GM12878 (cell line): ENCODE measurements at regions not wholly inside any gene's neighbourhood (a gene's known extent, or its start where the extent isn't known, plus 50 kb on each side); places are given as distances from the start of the nearest gene placed in this dataset.

Experiments
- ATAC-seq: fragments of 200-7000 bp; cut with Tn5 transposase; 3 replicates; pipeline ENCODE4 v1.9.1; 2020; ENCODE audit warnings: mild to moderate bottlenecking, moderate library complexity
- BruUV-seq: library from RNA; stranded (reverse); fragments of 400-500 nt; replicated peaks from 2 replicates; lab custom pipeline; 2021; lab: Mats Ljungman, UMichigan
- CTCF ChIA-PET: fragments of 300-600 bp; sonication (Branson Sonifier 250); formaldehyde crosslinking; extraction: SDS; loops from one replicate; lab custom pipeline; 2021; ENCODE audit warnings: inconsistent platforms; lab: Yijun Ruan, JAX
- POLR2A ChIA-PET: fragments of 350-600 bp; formaldehyde crosslinking; extraction: SDS; loops from one replicate; lab custom pipeline; 2021; ENCODE audit warnings: inconsistent platforms; lab: Charles Lee
- RAD21 ChIA-PET: fragments of 300-600 bp; sonication (Branson Sonifier 250); formaldehyde crosslinking; loops from one replicate; lab custom pipeline; 2023; ENCODE audit warnings: antibody characterized with exemption; ENCODE audit not compliant: unreplicated experiment; lab: Charles Lee
- SMC1A ChIA-PET: fragments of 300-600 bp; sonication (Branson Sonifier 250); formaldehyde crosslinking; loops from one replicate; lab custom pipeline; 2023; ENCODE audit not compliant: unreplicated experiment, uncharacterized antibody; lab: Charles Lee
- DNase-seq: peaks from one replicate; pipeline ENCODE4 v3.0.0-alpha.2; 2011; ENCODE audit warnings: low read depth, low spot score
- FAIRE-seq: peaks from 3 replicates; lab custom pipeline; 2011; peaks lifted over from hg19 to GRCh38; lab: Jason Lieb, UNC
- H2AFZ ChIP-seq: 2 replicates; pipeline ENCODE4 v1.6.0; 2011; ENCODE audit warnings: low read depth, low read length, control low read depth; ENCODE audit not compliant: control insufficient read depth
- H3K27ac ChIP-seq: 2 replicates; pipeline ENCODE4 v1.5.1; 2011; ENCODE audit warnings: control low read depth; ENCODE audit not compliant: control insufficient read depth, insufficient read depth
- H3K27me3 ChIP-seq, 2 experiments: replicated peaks in 1 of 2; 2 replicates each; pipeline versions ENCODE4 v1.6.0 to v1.6.1; 2011; ENCODE audit warnings: low read length in 1 of 2; ENCODE audit not compliant: control insufficient read depth in 2 of 2, insufficient read depth in 2 of 2
- H3K36me3 ChIP-seq, 2 experiments: 2 replicates each; pipeline ENCODE4 v1.5.1; 2011; ENCODE audit warnings: low read length in 1 of 2; ENCODE audit not compliant: control insufficient read depth in 2 of 2, insufficient read depth in 2 of 2
- H3K4me1 ChIP-seq: 2 replicates; pipeline ENCODE4 v1.6.1; 2011; ENCODE audit warnings: mild to moderate bottlenecking, low read length, moderate library complexity, mixed read lengths; ENCODE audit not compliant: control insufficient read depth, insufficient read depth
- H3K4me2 ChIP-seq: 2 replicates; pipeline ENCODE4 v1.6.0; 2011; ENCODE audit warnings: control low read depth; ENCODE audit not compliant: control insufficient read depth, insufficient read depth
- H3K4me3 ChIP-seq: fragments of 200-600 bp; sonication (generic); 2 replicates; pipeline ENCODE4 v1.5.1; 2016
- H3K79me2 ChIP-seq: 2 replicates; pipeline ENCODE4 v1.6.0; 2011; ENCODE audit warnings: low read length; ENCODE audit not compliant: control insufficient read depth, insufficient read depth
- H3K9ac ChIP-seq: 2 replicates; pipeline ENCODE4 v1.8.0; 2011; ENCODE audit warnings: low read length, control low read depth, mixed read lengths; ENCODE audit not compliant: control insufficient read depth, insufficient read depth
- H3K9me3 ChIP-seq: replicated peaks from 3 replicates; pipeline ENCODE4 v1.5.1; 2011; ENCODE audit warnings: mild to moderate bottlenecking, low read length; ENCODE audit not compliant: control insufficient read depth, insufficient read depth
- H4K20me1 ChIP-seq: 2 replicates; pipeline ENCODE4 v1.6.0; 2011; ENCODE audit not compliant: control insufficient read depth, insufficient read depth
- ESRRA ChIP-seq: IDR thresholded peaks from 2 replicates; pipeline ENCODE4 v1.6.1; 2012; ENCODE audit warnings: mild to moderate bottlenecking, low read length, improper control_type of control experiment
- GATAD2B ChIP-seq: fragments of 450-650 bp; conservative IDR thresholded peaks from 2 replicates; pipeline ENCODE4 v1.6.1; 2017; ENCODE audit warnings: low read depth, mild to moderate bottlenecking, moderate library complexity
- SREBF1 ChIP-seq: IDR thresholded peaks from 2 replicates; pipeline ENCODE4 v1.6.1; 2012; ENCODE audit warnings: mild to moderate bottlenecking, low read length
- TCF12 ChIP-seq: IDR thresholded peaks from 2 replicates; pipeline ENCODE4 v1.6.1; 2011; ENCODE audit warnings: low read depth, mild to moderate bottlenecking, low read length
- ZNF274 ChIP-seq: IDR thresholded peaks from one replicate; pipeline ENCODE4 v1.8.0; 2011; ENCODE audit not compliant: insufficient read length, insufficient read depth
- ZZZ3 ChIP-seq: IDR thresholded peaks from 2 replicates; pipeline ENCODE4 v1.6.1; 2011; ENCODE audit warnings: low read depth; ENCODE audit not compliant: control insufficient read depth, insufficient read length
- WGBS: methylation state at CpG from one replicate; pipeline ENCODE4 v1.1.6; 2016; ENCODE audit warnings: low lambda C conversion rate; ENCODE audit not compliant: insufficient replicate concordance, insufficient coverage; ENCODE audit errors: missing lambda C conversion rate; 5-methylcytosine and 5-hydroxymethylcytosine counted together
- in situ Hi-C: fragments of 300-500 bp; cut with MboI; formaldehyde crosslinking; loops from 9 replicates; pipeline ENCODE4 v1.14.3; 2018; ENCODE audit warnings: mixed read lengths
- intact Hi-C: fragments of 100-400 bp; cut with micrococcal nuclease; formaldehyde crosslinking; loops from one replicate; pipeline ENCODE4 v1.14.2; 2022; ENCODE audit not compliant: unreplicated experiment
- TF ChIP-seq, protein P1 (sequence below): IDR thresholded peaks from 2 replicates; pipeline ENCODE4 v1.6.1; 2012; ENCODE audit warnings: mild to moderate bottlenecking, low read depth, low read length
- TF ChIP-seq, protein P2 (sequence below): IDR thresholded peaks from 2 replicates; pipeline ENCODE4 v1.6.1; 2012; ENCODE audit warnings: low read depth, low read length, improper control_type of control experiment
- TF ChIP-seq, protein P3 (sequence below): fragments of 450-650 bp; IDR thresholded peaks from 2 replicates; pipeline ENCODE4 v1.6.1; 2014; ENCODE audit warnings: mild to moderate bottlenecking

DNA sequence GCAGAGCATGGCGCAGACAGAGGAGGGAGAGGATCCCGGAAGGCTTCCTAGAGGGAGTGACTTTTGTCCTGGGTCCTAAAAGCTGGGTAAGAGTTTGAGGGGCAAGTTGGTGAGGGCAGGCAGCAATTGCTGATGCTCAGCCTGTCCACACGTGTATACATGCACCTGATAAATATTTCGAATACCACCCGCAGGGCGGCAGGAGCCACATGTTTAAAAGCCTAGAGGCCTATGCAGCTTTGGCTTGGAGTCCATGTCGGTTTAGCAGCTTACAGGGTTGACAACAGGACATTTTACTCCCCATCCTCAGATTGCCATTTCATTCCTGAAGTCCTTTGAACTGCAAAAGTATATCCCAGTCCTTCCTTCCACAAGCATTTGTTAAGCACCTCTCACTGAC lies 99.1 kb downstream of the KATNIP start:
- ChIA-PET CTCF (no interaction called here), SMC1A (no interaction called here), POLR2A (no interaction called here), RAD21 (no interaction called here)
- Histone ChIP-seq H3K9ac (no peak overlapping the region), H3K4me1 (no peaks in the 10 kb centered on the region), H2AFZ (no peak overlapping the region), H3K27ac (no peak overlapping the region), H3K79me2 (no peaks in the 10 kb centered on the region), H3K4me3 (no peak overlapping the region), H3K27me3 (no peaks in the 10 kb centered on the region), H3K36me3 (no peaks in the 10 kb centered on the region), H4K20me1 (no peaks in the 10 kb centered on the region), H3K4me2 (no peak overlapping the region), H3K9me3 (no peaks in the 10 kb centered on the region)
- BruUV-seq, result no TSS peak
- TF ChIP-seq, protein P1, sequence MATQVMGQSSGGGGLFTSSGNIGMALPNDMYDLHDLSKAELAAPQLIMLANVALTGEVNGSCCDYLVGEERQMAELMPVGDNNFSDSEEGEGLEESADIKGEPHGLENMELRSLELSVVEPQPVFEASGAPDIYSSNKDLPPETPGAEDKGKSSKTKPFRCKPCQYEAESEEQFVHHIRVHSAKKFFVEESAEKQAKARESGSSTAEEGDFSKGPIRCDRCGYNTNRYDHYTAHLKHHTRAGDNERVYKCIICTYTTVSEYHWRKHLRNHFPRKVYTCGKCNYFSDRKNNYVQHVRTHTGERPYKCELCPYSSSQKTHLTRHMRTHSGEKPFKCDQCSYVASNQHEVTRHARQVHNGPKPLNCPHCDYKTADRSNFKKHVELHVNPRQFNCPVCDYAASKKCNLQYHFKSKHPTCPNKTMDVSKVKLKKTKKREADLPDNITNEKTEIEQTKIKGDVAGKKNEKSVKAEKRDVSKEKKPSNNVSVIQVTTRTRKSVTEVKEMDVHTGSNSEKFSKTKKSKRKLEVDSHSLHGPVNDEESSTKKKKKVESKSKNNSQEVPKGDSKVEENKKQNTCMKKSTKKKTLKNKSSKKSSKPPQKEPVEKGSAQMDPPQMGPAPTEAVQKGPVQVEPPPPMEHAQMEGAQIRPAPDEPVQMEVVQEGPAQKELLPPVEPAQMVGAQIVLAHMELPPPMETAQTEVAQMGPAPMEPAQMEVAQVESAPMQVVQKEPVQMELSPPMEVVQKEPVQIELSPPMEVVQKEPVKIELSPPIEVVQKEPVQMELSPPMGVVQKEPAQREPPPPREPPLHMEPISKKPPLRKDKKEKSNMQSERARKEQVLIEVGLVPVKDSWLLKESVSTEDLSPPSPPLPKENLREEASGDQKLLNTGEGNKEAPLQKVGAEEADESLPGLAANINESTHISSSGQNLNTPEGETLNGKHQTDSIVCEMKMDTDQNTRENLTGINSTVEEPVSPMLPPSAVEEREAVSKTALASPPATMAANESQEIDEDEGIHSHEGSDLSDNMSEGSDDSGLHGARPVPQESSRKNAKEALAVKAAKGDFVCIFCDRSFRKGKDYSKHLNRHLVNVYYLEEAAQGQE, result no peak
- intact Hi-C loops, result no loop called here
- 96% methylated on average over 7 of the region's 7 CpGs for WGBS
- FAIRE-seq (no peak), ATAC-seq (no peak), DNase-seq (no peak)
- in situ Hi-C loops, result loop anchor here (25.0 kb wide), 1 partner anchor 413 kb away; the partner anchor contains the start of gene GSG1L

DNA sequence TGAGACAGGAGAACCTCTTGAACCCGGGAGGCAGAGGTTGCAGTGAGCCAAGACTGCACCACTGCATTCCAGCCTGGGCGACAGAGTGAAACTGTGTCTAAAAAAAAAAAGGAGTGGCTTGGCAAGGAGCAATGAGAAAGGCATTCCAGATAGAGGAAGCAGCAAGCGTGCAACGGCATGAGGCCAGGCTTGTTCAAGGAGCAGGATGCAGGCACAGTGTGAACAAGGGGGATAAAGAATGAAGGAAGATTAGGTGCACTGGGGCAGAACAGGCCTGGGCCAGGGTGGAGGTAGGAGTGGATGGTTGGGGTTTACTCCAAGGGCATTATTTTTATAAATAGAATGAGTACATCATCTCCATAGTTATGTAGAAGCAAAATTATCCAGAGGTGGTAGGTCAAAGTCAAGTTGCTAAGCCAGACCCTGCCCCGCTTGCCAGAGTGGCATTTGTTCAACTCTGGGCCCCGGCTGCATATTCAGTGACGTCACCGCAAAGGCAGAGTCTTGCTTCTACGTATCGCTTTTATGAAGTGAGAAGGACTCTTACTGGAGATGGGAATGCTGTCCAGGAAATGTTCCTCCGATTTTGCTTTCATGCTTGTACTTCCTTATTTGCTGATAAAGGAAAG lies 100.2 kb downstream of the KATNIP start:
- H3K27me3 ChIP-seq, result no peaks in the 10 kb centered on the region
- H2AFZ ChIP-seq, result no peak overlapping the region
- FAIRE-seq (no peak), DNase-seq (no peak), ATAC-seq (no peak)
- no peaks in the 10 kb centered on the region for H3K36me3 ChIP-seq
- no peak overlapping the region for H3K9ac ChIP-seq
- no peak overlapping the region for H3K27ac ChIP-seq
- H3K79me2 ChIP-seq, result no peaks in the 10 kb centered on the region
- RAD21 ChIA-PET, result no interaction called here
- in situ Hi-C loops, result no loop called here
- no peaks in the 10 kb centered on the region for H3K4me1 ChIP-seq
- H3K9me3 ChIP-seq, result no peaks in the 10 kb centered on the region
- SMC1A ChIA-PET, result no interaction called here
- intact Hi-C loops, result no loop called here
- CTCF ChIA-PET, result no interaction called here
- WGBS, result 97% methylated on average over 11 of the region's 11 CpGs
- BruUV-seq, result no TSS peak
- POLR2A ChIA-PET, result interaction anchor here (0.7 kb wide), 1 partner anchor 142 kb away, joined by 3 read pairs; no protein-coding TSS in a partner anchor
- no peak overlapping the region for H3K4me3 ChIP-seq
- no peak overlapping the region for H3K4me2 ChIP-seq
- H4K20me1 ChIP-seq, result no peaks in the 10 kb centered on the region
- TF ChIP-seq, protein P2, sequence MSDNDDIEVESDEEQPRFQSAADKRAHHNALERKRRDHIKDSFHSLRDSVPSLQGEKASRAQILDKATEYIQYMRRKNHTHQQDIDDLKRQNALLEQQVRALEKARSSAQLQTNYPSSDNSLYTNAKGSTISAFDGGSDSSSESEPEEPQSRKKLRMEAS, result no peak
- TF ChIP-seq SREBF1 (no peak), GATAD2B (no peak), ZNF274 (no peak), ESRRA (no peak), ZZZ3 (no peak), TCF12 (no peak)
- TF ChIP-seq, protein P3, sequence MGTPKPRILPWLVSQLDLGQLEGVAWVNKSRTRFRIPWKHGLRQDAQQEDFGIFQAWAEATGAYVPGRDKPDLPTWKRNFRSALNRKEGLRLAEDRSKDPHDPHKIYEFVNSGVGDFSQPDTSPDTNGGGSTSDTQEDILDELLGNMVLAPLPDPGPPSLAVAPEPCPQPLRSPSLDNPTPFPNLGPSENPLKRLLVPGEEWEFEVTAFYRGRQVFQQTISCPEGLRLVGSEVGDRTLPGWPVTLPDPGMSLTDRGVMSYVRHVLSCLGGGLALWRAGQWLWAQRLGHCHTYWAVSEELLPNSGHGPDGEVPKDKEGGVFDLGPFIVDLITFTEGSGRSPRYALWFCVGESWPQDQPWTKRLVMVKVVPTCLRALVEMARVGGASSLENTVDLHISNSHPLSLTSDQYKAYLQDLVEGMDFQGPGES, result no peak
